GM21515 (cell line): ENCODE measurements at regions not wholly inside any gene's neighbourhood (a gene's known extent, or its start where the extent isn't known, plus 50 kb on each side); places are given as distances from the start of the nearest gene placed in this dataset.

Source experiments
- ATAC-seq: cut with Tn5 transposase; IDR thresholded peaks from one replicate; pipeline ENCODE4 v1.9.1; 2021; ENCODE audit not compliant: unreplicated experiment

DNA sequence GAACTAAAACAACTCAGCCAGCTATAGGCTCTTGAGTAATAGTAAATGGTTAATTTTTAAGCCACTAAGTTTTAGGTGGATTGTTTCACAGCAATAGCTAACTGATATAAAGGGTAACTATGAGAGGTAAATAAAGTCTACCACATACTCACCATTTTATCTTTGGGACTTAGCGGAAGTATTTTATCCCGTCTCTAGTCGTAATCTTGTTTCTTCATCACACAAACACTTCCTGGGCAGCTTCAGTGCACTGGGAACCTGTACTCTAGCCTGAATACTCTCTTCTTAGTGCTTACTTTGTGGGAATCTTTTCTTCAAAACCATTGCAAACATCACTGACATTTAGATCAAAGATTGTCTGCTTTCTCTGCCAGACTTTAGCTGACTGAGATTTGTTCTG is 360.5 kb downstream of the EPHA4 start:
- no peak for ATAC-seq

- no peak for ATAC-seq
These were observed 360.0 kb downstream of the EPHA4 start for GRCh38 chr2:221212105-221212504.

GRCh38 chr2:221215487-221215886 is 356.6 kb downstream of the EPHA4 start:
- ATAC-seq = no peak

DNA sequence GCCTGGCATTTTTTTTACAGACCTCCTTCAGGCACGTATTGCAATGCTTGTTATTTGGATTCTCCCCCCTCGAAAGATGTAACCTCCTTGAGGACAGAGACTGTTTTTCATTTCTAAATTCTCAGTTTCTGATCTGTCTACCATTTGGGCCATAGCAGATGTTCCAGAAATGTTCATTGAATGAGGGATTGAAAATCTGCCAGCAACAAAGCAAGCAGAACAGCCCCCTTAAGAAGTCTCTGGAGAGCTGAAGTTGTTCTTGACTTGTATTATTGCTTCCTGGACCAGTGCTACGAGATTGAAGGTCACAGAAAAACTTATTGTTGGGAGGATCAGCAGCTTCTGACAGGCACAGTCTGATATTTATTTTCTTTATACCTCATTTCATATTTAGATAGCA is 355.5 kb downstream of the EPHA4 start:
- no peak for ATAC-seq

GRCh38 chr2:221225752-221226151 is 346.4 kb downstream of the EPHA4 start:
- no peak for ATAC-seq

- no peak for ATAC-seq
These were observed 343.8 kb downstream of the EPHA4 start for GRCh38 chr2:221228214-221228769.

GRCh38 chr2:221229099-221229498 is 343.0 kb downstream of the EPHA4 start:
- no peak for ATAC-seq

DNA sequence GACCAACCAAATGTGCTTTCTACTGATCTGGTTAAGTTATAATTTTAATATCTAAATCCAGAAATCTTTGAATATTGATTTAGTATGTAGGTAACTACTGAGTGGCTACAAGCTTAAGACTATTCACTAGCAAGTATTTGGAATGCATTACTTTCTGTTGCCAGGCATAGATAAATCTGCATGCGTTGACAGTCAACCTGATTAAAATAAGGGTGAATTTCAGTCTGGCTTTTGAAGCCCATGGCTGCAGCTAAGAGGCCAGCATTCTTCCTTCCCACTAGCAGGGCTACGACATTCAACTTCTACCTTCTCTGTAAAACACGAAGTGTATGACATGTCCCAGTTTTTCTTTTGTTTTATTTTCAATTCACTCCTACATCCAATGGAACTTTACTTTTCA is 340.6 kb downstream of the EPHA4 start:
- no peak for ATAC-seq

DNA sequence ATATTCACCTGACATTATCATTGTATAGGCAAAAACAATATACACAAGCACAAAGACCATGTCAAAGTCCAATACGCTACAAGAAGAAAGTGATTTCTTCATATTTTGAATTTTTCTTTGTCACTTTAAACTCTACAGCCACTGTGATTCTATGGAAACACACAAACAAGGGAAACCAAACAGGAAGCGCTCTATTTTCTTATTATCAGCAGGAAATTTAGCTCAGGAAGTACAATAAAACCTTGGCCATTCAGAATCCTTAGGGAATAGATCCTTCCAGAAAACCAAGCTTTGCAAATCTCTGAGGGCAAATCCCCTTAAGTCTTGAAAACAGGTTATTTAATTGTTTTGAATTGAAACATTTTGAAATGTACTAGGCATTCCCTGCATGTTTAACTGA is 336.2 kb downstream of the EPHA4 start:
- no peak for ATAC-seq

GRCh38 chr2:221241072-221241471 is 331.0 kb downstream of the EPHA4 start:
- ATAC-seq = no peak

DNA sequence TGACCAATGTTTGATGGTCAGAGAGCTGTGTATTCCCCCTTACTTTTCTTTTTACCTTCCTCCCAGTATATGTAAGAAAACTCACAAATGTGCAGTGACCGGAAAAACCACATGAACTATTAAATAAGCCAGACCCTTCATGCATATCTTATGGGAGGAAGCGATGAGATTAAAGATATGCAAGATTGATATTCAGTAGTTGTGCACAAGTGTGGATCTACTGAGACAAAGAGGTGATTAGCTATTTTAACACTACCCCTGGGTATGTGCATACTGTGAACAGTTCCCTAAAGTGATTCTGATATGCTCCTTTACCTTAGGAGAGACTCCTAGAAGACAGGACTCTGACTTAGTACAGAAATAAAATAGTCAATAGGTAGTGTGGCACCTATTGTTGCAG is 328.3 kb downstream of the EPHA4 start:
- ATAC-seq = no peak

- no peak for ATAC-seq
These were observed 327.1 kb downstream of the EPHA4 start for GRCh38 chr2:221245045-221245444.

DNA sequence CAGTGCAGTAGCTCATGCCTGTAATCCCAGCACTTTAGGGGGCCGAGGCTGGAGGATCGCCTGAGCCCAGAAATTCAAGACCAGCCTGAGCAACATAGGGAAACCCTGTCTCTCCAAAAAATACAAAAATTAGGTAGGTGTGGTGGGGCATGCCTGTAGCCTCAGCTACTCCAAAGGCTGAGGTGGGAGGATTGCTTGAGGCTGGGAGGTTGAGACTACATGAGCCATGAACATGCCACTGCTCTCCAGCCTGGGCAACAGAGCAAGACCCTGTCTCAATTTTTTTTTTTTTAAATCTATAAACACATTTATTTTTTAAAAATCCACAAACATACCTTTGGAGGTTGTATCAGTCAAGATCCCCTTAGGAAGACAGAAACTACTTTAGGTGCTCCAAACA is 326.3 kb downstream of the EPHA4 start:
- no peak for ATAC-seq

DNA sequence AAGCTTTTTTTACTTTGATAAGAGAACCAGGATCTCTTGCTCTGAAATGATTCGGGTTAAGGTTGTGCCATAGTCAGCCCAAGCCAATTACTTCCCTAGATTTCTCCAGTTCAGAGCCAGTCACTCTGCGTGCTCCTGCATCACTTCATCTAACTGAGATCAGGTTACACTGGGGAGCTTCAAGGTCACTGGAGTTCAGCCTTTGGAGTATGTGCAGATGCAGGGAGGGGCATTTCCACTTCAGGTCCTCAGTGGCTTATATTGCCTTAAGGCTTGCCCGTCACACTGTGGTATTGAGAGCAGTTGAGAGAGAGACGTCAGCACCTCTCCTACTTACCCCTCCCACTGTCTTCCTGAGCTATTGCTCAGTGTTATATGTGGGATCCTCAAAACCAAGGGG is 317.8 kb downstream of the EPHA4 start:
- no peak for ATAC-seq

- no peak for ATAC-seq
These were observed 316.2 kb downstream of the EPHA4 start for GRCh38 chr2:221255862-221256261.

- ATAC-seq = no peak
These were observed 313.6 kb downstream of the EPHA4 start for GRCh38 chr2:221258464-221258863.

DNA sequence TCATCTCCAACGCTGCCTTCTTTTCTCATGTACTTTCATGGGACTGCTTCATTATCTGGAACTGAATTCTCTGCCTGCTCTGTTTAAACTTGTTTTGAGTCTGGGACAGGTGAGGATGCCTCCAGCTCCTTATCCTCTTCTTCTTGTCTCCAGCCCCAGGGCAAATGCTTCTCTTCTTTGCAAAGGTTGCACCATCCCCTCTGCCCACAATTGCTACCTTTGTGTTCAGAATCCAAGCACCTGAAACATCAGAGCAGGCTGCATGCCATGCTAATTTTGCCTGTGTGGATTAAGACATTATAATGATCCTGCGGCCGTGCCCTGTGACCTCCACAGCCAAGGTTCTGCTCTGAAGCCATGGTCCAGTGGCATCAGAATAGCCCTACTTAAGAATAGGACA is 309.5 kb downstream of the EPHA4 start:
- no peak for ATAC-seq

DNA sequence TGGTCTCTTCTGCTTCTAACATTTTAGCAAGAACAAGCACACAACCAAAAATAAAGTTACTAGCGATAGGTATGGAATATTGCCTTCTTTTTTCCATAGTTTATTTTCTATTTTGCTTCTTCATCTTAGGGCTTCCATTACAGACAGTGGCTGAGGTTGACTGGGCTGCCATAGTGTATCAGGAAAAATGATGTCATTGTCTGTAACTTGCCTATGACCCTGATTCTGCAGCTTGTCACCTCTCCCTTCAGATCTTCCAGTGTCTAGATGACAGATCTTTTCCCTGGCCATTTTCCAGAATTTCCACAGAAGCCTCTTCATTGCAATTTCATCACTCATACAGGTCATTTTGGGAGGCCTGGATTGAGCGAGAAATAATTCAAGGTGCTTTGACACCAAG is 308.5 kb downstream of the EPHA4 start:
- no peak for ATAC-seq

DNA sequence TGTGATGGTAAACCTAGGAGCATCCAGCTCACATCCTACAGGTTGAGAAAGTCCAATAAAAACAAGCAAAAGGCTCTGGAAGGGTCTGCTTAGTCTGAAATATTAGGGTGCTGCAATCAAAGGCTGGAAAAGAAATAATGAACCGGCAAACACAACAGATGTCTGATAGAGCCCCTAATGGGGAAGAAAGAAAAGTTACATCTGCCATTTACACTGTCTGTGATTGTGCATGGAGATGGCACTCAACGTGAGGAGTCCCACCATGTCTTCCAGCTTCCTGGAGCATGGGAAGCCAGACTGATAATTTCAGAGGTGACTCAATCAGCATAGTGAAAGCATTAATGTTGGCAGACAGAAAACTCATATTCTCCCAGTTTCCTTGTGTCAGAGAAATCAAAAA is 307.8 kb downstream of the EPHA4 start:
- no peak for ATAC-seq

DNA sequence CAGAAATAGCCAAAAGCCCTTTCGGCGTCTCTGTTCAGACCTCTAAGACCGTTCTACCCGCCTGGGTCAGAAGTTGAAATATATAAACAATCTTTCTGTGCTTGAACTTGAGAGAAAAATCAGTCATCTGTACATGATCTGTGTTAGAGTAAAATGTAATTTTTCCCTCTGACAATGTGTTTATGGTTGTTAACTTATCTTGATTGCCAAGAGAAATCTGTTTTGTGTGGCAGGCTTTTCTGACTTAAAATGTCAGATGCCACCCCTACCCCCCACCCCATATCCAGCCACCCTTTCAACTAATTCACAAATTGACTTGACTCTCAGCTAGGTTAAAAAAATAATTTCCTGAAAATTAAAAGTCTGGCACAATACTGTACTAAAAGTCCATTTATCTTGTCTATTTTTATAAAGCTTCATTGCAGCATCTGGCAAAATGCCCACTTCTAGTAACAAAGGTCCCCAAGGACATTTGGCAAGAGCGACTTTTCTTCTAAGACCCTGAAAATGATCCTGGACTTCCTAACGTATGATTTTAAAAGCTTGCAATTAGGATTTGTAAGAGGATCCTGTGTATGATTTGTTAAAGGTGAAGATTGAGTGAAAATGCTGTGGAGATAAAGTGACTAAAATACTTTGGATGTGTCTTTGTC is 304.2 kb downstream of the EPHA4 start:
- ATAC-seq = no peak

GRCh38 chr2:221268631-221269030 is 303.5 kb downstream of the EPHA4 start:
- ATAC-seq = no peak

- ATAC-seq = no peak
These were observed 301.3 kb downstream of the EPHA4 start for GRCh38 chr2:221270806-221271205.

DNA sequence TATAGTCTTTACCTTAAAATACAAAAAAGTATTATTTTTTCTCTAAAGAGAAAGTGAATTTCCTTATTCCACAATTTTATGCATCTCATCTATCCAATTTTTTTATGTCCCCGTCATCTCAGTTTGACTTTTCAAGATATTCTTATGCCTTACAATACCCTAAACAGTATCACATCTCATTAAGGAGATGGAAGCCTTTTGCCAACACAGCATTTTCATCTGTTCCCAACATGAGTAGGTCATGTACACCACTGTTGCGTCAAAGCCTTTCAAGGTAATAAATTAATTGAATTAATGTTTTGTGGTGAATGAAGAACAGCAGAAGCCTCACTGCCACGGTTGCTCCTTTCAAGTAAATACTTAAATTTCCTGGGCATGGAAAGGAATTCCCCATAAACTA is 299.4 kb downstream of the EPHA4 start:
- no peak for ATAC-seq
